Dendritic cell treated with granulocyte-macrophage colony-stimulating factor and Interleukin-4, amounts not matched to agents 40 ng/mL and 50 ng/mL, for 4 days (primary cell): ENCODE measurements at regions not wholly inside any gene's neighbourhood (a gene's known extent, or its start where the extent isn't known, plus 50 kb on each side); places are given as distances from the start of the nearest gene placed in this dataset.

Experiments used
- H3K27ac Mint-ChIP-seq: one replicate; pipeline ENCODE4 v1.8.0; 2022; ENCODE audit warnings: mild to moderate bottlenecking, mixed read lengths
- H3K27me3 Mint-ChIP-seq: one replicate; pipeline ENCODE4 v1.8.0; 2022; ENCODE audit warnings: mild to moderate bottlenecking, mixed read lengths
- H3K36me3 Mint-ChIP-seq: one replicate; pipeline ENCODE4 v1.8.0; 2022; ENCODE audit warnings: low read depth, mixed read lengths
- H3K4me1 Mint-ChIP-seq: one replicate; pipeline ENCODE4 v1.8.0; 2022; ENCODE audit warnings: low read depth, mixed read lengths
- H3K4me3 Mint-ChIP-seq: one replicate; pipeline ENCODE4 v1.8.0; 2022; ENCODE audit warnings: mild to moderate bottlenecking, moderate library complexity, mixed read lengths
- H3K9me3 Mint-ChIP-seq: one replicate; pipeline ENCODE4 v1.8.0; 2022; ENCODE audit warnings: mixed read lengths
- intact Hi-C: fragments of 100-400 bp; cut with micrococcal nuclease; formaldehyde crosslinking; loops from one replicate; pipeline ENCODE4 v1.15.0; 2022

- no peaks in the 10 kb centered on the region for H3K36me3 Mint-ChIP-seq
- H3K9me3 Mint-ChIP-seq = no peaks in the 10 kb centered on the region
- no peak overlapping the region for H3K4me3 Mint-ChIP-seq
- H3K4me1 Mint-ChIP-seq = no peaks in the 10 kb centered on the region
- H3K27ac Mint-ChIP-seq = no peak overlapping the region
- intact Hi-C loops = no loop called here
- H3K27me3 Mint-ChIP-seq = no peaks in the 10 kb centered on the region
Measured at GRCh38 chr3:168647582-168647981, 551.9 kb upstream of the GOLIM4 start.

GRCh38 chr3:168645180-168645579, 549.5 kb upstream of the GOLIM4 start:
- no peaks in the 10 kb centered on the region for H3K4me1 Mint-ChIP-seq
- H3K4me3 Mint-ChIP-seq = no peak overlapping the region
- H3K36me3 Mint-ChIP-seq = no peaks in the 10 kb centered on the region
- no peaks in the 10 kb centered on the region for H3K27me3 Mint-ChIP-seq
- H3K27ac Mint-ChIP-seq = no peak overlapping the region
- no peaks in the 10 kb centered on the region for H3K9me3 Mint-ChIP-seq
- intact Hi-C loops = no loop called here

GRCh38 chr3:168628549-168628948, 532.8 kb upstream of the GOLIM4 start:
- H3K9me3 Mint-ChIP-seq = no peaks in the 10 kb centered on the region
- no peaks in the 10 kb centered on the region for H3K27me3 Mint-ChIP-seq
- no peaks in the 10 kb centered on the region for H3K36me3 Mint-ChIP-seq
- H3K27ac Mint-ChIP-seq = no peak overlapping the region
- intact Hi-C loops = no loop called here
- H3K4me3 Mint-ChIP-seq = no peak overlapping the region
- H3K4me1 Mint-ChIP-seq = no peaks in the 10 kb centered on the region

- Mint-ChIP-seq H3K36me3 (no peaks in the 10 kb centered on the region), H3K4me3 (no peak overlapping the region), H3K27me3 (no peaks in the 10 kb centered on the region), H3K27ac (no peak overlapping the region), H3K4me1 (no peaks in the 10 kb centered on the region), H3K9me3 (no peaks in the 10 kb centered on the region)
- intact Hi-C loops = no loop called here
Measured at GRCh38 chr3:168625477-168625876, 529.8 kb upstream of the GOLIM4 start.

GRCh38 chr3:168624892-168625448, 529.2 kb upstream of the GOLIM4 start:
- Mint-ChIP-seq H3K9me3 (no peaks in the 10 kb centered on the region), H3K27ac (no peak overlapping the region), H3K36me3 (no peaks in the 10 kb centered on the region), H3K4me1 (no peaks in the 10 kb centered on the region), H3K4me3 (no peak overlapping the region), H3K27me3 (no peaks in the 10 kb centered on the region)
- intact Hi-C loops = no loop called here

- Mint-ChIP-seq H3K36me3 (no peaks in the 10 kb centered on the region), H3K27ac (no peak overlapping the region), H3K4me3 (no peak overlapping the region), H3K4me1 (no peaks in the 10 kb centered on the region), H3K9me3 (no peaks in the 10 kb centered on the region), H3K27me3 (no peaks in the 10 kb centered on the region)
- intact Hi-C loops = no loop called here
Measured at GRCh38 chr3:168624195-168624594, 528.5 kb upstream of the GOLIM4 start.

GRCh38 chr3:168622795-168623194, 527.1 kb upstream of the GOLIM4 start:
- H3K4me3 Mint-ChIP-seq = no peak overlapping the region
- no peaks in the 10 kb centered on the region for H3K4me1 Mint-ChIP-seq
- intact Hi-C loops = no loop called here
- H3K9me3 Mint-ChIP-seq = no peaks in the 10 kb centered on the region
- H3K36me3 Mint-ChIP-seq = no peaks in the 10 kb centered on the region
- H3K27ac Mint-ChIP-seq = no peak overlapping the region
- no peaks in the 10 kb centered on the region for H3K27me3 Mint-ChIP-seq

GRCh38 chr3:168620854-168621253, 525.1 kb upstream of the GOLIM4 start:
- no peaks in the 10 kb centered on the region for H3K27me3 Mint-ChIP-seq
- no peaks in the 10 kb centered on the region for H3K9me3 Mint-ChIP-seq
- H3K36me3 Mint-ChIP-seq = no peaks in the 10 kb centered on the region
- intact Hi-C loops = no loop called here
- H3K27ac Mint-ChIP-seq = no peak overlapping the region
- no peak overlapping the region for H3K4me3 Mint-ChIP-seq
- no peaks in the 10 kb centered on the region for H3K4me1 Mint-ChIP-seq

GRCh38 chr3:168618827-168619470, 523.2 kb upstream of the GOLIM4 start:
- Mint-ChIP-seq H3K4me1 (no peaks in the 10 kb centered on the region), H3K27ac (no peak overlapping the region), H3K4me3 (no peak overlapping the region), H3K27me3 (no peaks in the 10 kb centered on the region), H3K9me3 (no peaks in the 10 kb centered on the region), H3K36me3 (no peaks in the 10 kb centered on the region)
- intact Hi-C loops = no loop called here

GRCh38 chr3:168617658-168618057, 521.9 kb upstream of the GOLIM4 start:
- Mint-ChIP-seq H3K27ac (no peak overlapping the region), H3K4me3 (no peak overlapping the region), H3K27me3 (no peaks in the 10 kb centered on the region), H3K4me1 (no peaks in the 10 kb centered on the region), H3K9me3 (no peaks in the 10 kb centered on the region), H3K36me3 (no peaks in the 10 kb centered on the region)
- intact Hi-C loops = no loop called here

GRCh38 chr3:168616915-168617314, 521.2 kb upstream of the GOLIM4 start:
- Mint-ChIP-seq H3K27ac (no peak overlapping the region), H3K4me1 (no peaks in the 10 kb centered on the region), H3K36me3 (no peaks in the 10 kb centered on the region), H3K4me3 (no peak overlapping the region), H3K9me3 (no peaks in the 10 kb centered on the region), H3K27me3 (no peaks in the 10 kb centered on the region)
- intact Hi-C loops = no loop called here

- intact Hi-C loops = no loop called here
- Mint-ChIP-seq H3K27me3 (no peaks in the 10 kb centered on the region), H3K9me3 (no peaks in the 10 kb centered on the region), H3K4me1 (no peaks in the 10 kb centered on the region), H3K27ac (no peak overlapping the region), H3K4me3 (no peak overlapping the region), H3K36me3 (no peaks in the 10 kb centered on the region)
Measured at GRCh38 chr3:168615493-168616020, 519.8 kb upstream of the GOLIM4 start.

GRCh38 chr3:168613151-168613550, 517.4 kb upstream of the GOLIM4 start:
- no peaks in the 10 kb centered on the region for H3K4me1 Mint-ChIP-seq
- intact Hi-C loops = no loop called here
- H3K27me3 Mint-ChIP-seq = no peaks in the 10 kb centered on the region
- H3K36me3 Mint-ChIP-seq = no peaks in the 10 kb centered on the region
- no peak overlapping the region for H3K4me3 Mint-ChIP-seq
- H3K27ac Mint-ChIP-seq = no peak overlapping the region
- H3K9me3 Mint-ChIP-seq = no peaks in the 10 kb centered on the region

GRCh38 chr3:168612671-168613070, 516.9 kb upstream of the GOLIM4 start:
- intact Hi-C loops = no loop called here
- Mint-ChIP-seq H3K36me3 (no peaks in the 10 kb centered on the region), H3K27me3 (no peaks in the 10 kb centered on the region), H3K27ac (no peak overlapping the region), H3K4me1 (no peaks in the 10 kb centered on the region), H3K4me3 (no peak overlapping the region), H3K9me3 (no peaks in the 10 kb centered on the region)

GRCh38 chr3:168611826-168612225, 516.1 kb upstream of the GOLIM4 start:
- no peak overlapping the region for H3K4me3 Mint-ChIP-seq
- H3K27me3 Mint-ChIP-seq = no peaks in the 10 kb centered on the region
- H3K9me3 Mint-ChIP-seq = no peaks in the 10 kb centered on the region
- H3K4me1 Mint-ChIP-seq = no peaks in the 10 kb centered on the region
- H3K36me3 Mint-ChIP-seq = no peaks in the 10 kb centered on the region
- intact Hi-C loops = no loop called here
- H3K27ac Mint-ChIP-seq = no peak overlapping the region
